Stimulated activated CD8-positive, alpha-beta memory T cell treated with anti-CD3 and anti-CD28 coated beads, Interleukin-15, amount 100 ng/mL, for 4 hours (primary cell): ENCODE measurements at regions not wholly inside any gene's neighbourhood (a gene's known extent, or its start where the extent isn't known, plus 50 kb on each side); places are given as distances from the start of the nearest gene placed in this dataset.
"Not testable (repeated sequence)": the region's sequence is repeated elsewhere in the genome, so short reads cannot be mapped to it uniquely, and the experiment has no call there.

Experiments
- DNase-seq, 2 donors: peaks; one replicate each; pipeline ENCODE4 v3.0.0-alpha.2; 2020; ENCODE audit warnings: low read depth in 2 of 2

- no peak for DNase-seq
Observed at GRCh38 chrX:38939067-38939466, 137.8 kb downstream of the MID1IP1 start.

GRCh38 chrX:38940547-38940946 is 139.3 kb downstream of the MID1IP1 start:
- DNase-seq: no peak

- no peak for DNase-seq
Observed at GRCh38 chrX:38941675-38942074, 140.4 kb downstream of the MID1IP1 start.

- DNase-seq: no peak
Observed at GRCh38 chrX:38943120-38943519, 141.9 kb downstream of the MID1IP1 start.

GRCh38 chrX:38948046-38948445 is 146.8 kb downstream of the MID1IP1 start:
- DNase-seq: no peak

GRCh38 chrX:38954520-38954919 is 153.3 kb downstream of the MID1IP1 start:
- DNase-seq: no peak

GRCh38 chrX:38959736-38960135 is 158.5 kb downstream of the MID1IP1 start:
- DNase-seq: no peak

- DNase-seq: no peak
Observed at GRCh38 chrX:38960137-38960536, 158.9 kb downstream of the MID1IP1 start.

- no peak for DNase-seq
Observed at GRCh38 chrX:38961936-38962335, 160.7 kb downstream of the MID1IP1 start.

- DNase-seq: not testable (repeated sequence)
Observed at GRCh38 chrX:38963244-38963643, 162.0 kb downstream of the MID1IP1 start.

GRCh38 chrX:38965888-38966287 is 164.6 kb downstream of the MID1IP1 start:
- no peak for DNase-seq

GRCh38 chrX:38968344-38969216 is 167.3 kb downstream of the MID1IP1 start:
- DNase-seq: no peak

- no peak for DNase-seq
Observed at GRCh38 chrX:38970074-38970473, 168.8 kb downstream of the MID1IP1 start.

- DNase-seq: no peak
Observed at GRCh38 chrX:38970845-38971244, 169.6 kb downstream of the MID1IP1 start.

GRCh38 chrX:38973322-38973721 is 172.1 kb downstream of the MID1IP1 start:
- DNase-seq: no peak

GRCh38 chrX:38974542-38974941 is 173.3 kb downstream of the MID1IP1 start:
- no peak for DNase-seq

- DNase-seq: no peak
Observed at GRCh38 chrX:38975368-38975942, 174.2 kb downstream of the MID1IP1 start.

- DNase-seq: no peak
Observed at GRCh38 chrX:38982370-38982769, 181.1 kb downstream of the MID1IP1 start.

GRCh38 chrX:38982843-38983242 is 181.6 kb downstream of the MID1IP1 start:
- no peak for DNase-seq

- no peak for DNase-seq
Observed at GRCh38 chrX:38985375-38985774, 184.1 kb downstream of the MID1IP1 start.

GRCh38 chrX:38985945-38986344 is 184.7 kb downstream of the MID1IP1 start:
- no peak for DNase-seq

- DNase-seq: no peak
Observed at GRCh38 chrX:38986586-38986985, 185.3 kb downstream of the MID1IP1 start.

- no peak for DNase-seq
Observed at GRCh38 chrX:38987198-38987651, 186.0 kb downstream of the MID1IP1 start.
